ENCODE measurements at regions not wholly inside any gene's neighbourhood (a gene's known extent, or its start where the extent isn't known, plus 50 kb on each side); places are given as distances from the start of the nearest gene placed in this dataset.

GRCh38 chr17:52930581-52930980, 772.1 kb upstream of the CA10 start:
- no peaks in the 10 kb centered on the region for H3K79me2 ChIP-seq (ENCODE audit: insufficient read depth, low read length)
- no peaks in the 10 kb centered on the region for H3K27me3 ChIP-seq (ENCODE audit: insufficient read depth, low read length)
- TF ChIP-seq EZH2 (IDR thresholded peaks at IDR 0.05; ENCODE audit: borderline replicate concordance, low read length) (no peak), CTCF (IDR thresholded peaks at IDR 0.05; ENCODE audit: low read length) (no peak)
- H3K9me2 ChIP-seq (ENCODE audit: low read depth, low read length) = no peaks in the 10 kb centered on the region
- H3K9ac ChIP-seq (ENCODE audit: low read length) = no peak overlapping the region
- no peak overlapping the region for H3K27ac ChIP-seq (ENCODE audit: low read depth, low read length, poor library complexity, severe bottlenecking)
- no peaks in the 10 kb centered on the region for H4K20me1 ChIP-seq (ENCODE audit: insufficient read depth, low read length)
- no peak overlapping the region for H3K4me2 ChIP-seq (ENCODE audit: low read length)
- H3K9me3 ChIP-seq (ENCODE audit: low read length) = no peaks in the 10 kb centered on the region
- H3K36me3 ChIP-seq (ENCODE audit: insufficient read depth, low read length) = no peaks in the 10 kb centered on the region
- H3F3A ChIP-seq (ENCODE audit: insufficient read depth, low read length) = no peaks in the 10 kb centered on the region
- H3K4me1 ChIP-seq (ENCODE audit: insufficient read depth, low read length, severe bottlenecking) = no peaks in the 10 kb centered on the region
- H2AFZ ChIP-seq (ENCODE audit: low read length) = no peak overlapping the region
- H3K4me3 ChIP-seq (ENCODE audit: low read depth, low read length, poor library complexity, severe bottlenecking) = no peak overlapping the region

GRCh38 chr17:52930145-52930544, 771.6 kb upstream of the CA10 start:
- Histone ChIP-seq H3F3A (ENCODE audit: insufficient read depth, low read length) (no peaks in the 10 kb centered on the region), H3K9ac (ENCODE audit: low read length) (no peak overlapping the region), H3K9me3 (ENCODE audit: low read length) (no peaks in the 10 kb centered on the region), H3K4me1 (ENCODE audit: insufficient read depth, low read length, severe bottlenecking) (no peaks in the 10 kb centered on the region), H3K4me3 (ENCODE audit: low read depth, low read length, poor library complexity, severe bottlenecking) (no peak overlapping the region), H2AFZ (ENCODE audit: low read length) (no peak overlapping the region), H3K9me2 (ENCODE audit: low read depth, low read length) (no peaks in the 10 kb centered on the region), H3K4me2 (ENCODE audit: low read length) (no peak overlapping the region), H3K27ac (ENCODE audit: low read depth, low read length, poor library complexity, severe bottlenecking) (no peak overlapping the region), H3K36me3 (ENCODE audit: insufficient read depth, low read length) (no peaks in the 10 kb centered on the region), H4K20me1 (ENCODE audit: insufficient read depth, low read length) (no peaks in the 10 kb centered on the region), H3K79me2 (ENCODE audit: insufficient read depth, low read length) (no peaks in the 10 kb centered on the region), H3K27me3 (ENCODE audit: insufficient read depth, low read length) (no peaks in the 10 kb centered on the region)
- no peak for TF ChIP-seq CTCF (IDR thresholded peaks at IDR 0.05; ENCODE audit: low read length)
- TF ChIP-seq EZH2 (IDR thresholded peaks at IDR 0.05; ENCODE audit: borderline replicate concordance, low read length) = no peak

- Histone ChIP-seq H3K79me2 (ENCODE audit: insufficient read depth, low read length) (no peaks in the 10 kb centered on the region), H3K9me3 (ENCODE audit: low read length) (no peaks in the 10 kb centered on the region), H3K27ac (ENCODE audit: low read depth, low read length, poor library complexity, severe bottlenecking) (no peak overlapping the region), H3K4me2 (ENCODE audit: low read length) (no peak overlapping the region), H3K4me1 (ENCODE audit: insufficient read depth, low read length, severe bottlenecking) (no peaks in the 10 kb centered on the region), H4K20me1 (ENCODE audit: insufficient read depth, low read length) (no peaks in the 10 kb centered on the region), H3K36me3 (ENCODE audit: insufficient read depth, low read length) (no peaks in the 10 kb centered on the region), H3K9ac (ENCODE audit: low read length) (no peak overlapping the region), H3K9me2 (ENCODE audit: low read depth, low read length) (no peaks in the 10 kb centered on the region), H3K27me3 (ENCODE audit: insufficient read depth, low read length) (no peaks in the 10 kb centered on the region), H3K4me3 (ENCODE audit: low read depth, low read length, poor library complexity, severe bottlenecking) (no peak overlapping the region), H2AFZ (ENCODE audit: low read length) (no peak overlapping the region), H3F3A (ENCODE audit: insufficient read depth, low read length) (no peaks in the 10 kb centered on the region)
- TF ChIP-seq EZH2 (IDR thresholded peaks at IDR 0.05; ENCODE audit: borderline replicate concordance, low read length) (no peak), CTCF (IDR thresholded peaks at IDR 0.05; ENCODE audit: low read length) (no peak)
These were observed 765.1 kb upstream of the CA10 start for GRCh38 chr17:52923658-52924057.

Measured in OCI-LY1 (cell line).